ENCODE measurements at regions not wholly inside any gene's neighbourhood (a gene's known extent, or its start where the extent isn't known, plus 50 kb on each side); places are given as distances from the start of the nearest gene placed in this dataset.
"Not testable (repeated sequence)": the region's sequence is repeated elsewhere in the genome, so short reads cannot be mapped to it uniquely, and the experiment has no call there.

- DNase-seq (ENCODE audit: low read depth, low spot score), result no peak
These were observed 178.9 kb upstream of the MGAT4C start for GRCh38 chr12:86435053-86435452.

GRCh38 chr12:86429824-86430223 lies 173.6 kb upstream of the MGAT4C start:
- no peak for DNase-seq (ENCODE audit: low read depth, low spot score)

GRCh38 chr12:86421333-86421732 lies 165.1 kb upstream of the MGAT4C start:
- DNase-seq (ENCODE audit: low read depth, low spot score), result no peak

- DNase-seq (ENCODE audit: low read depth, low spot score), result no peak
These were observed 158.0 kb upstream of the MGAT4C start for GRCh38 chr12:86414201-86414600.

- no peak for DNase-seq (ENCODE audit: low read depth, low spot score)
These were observed 155.5 kb upstream of the MGAT4C start for GRCh38 chr12:86411710-86412109.

- no peak for DNase-seq (ENCODE audit: low read depth, low spot score)
These were observed 151.5 kb upstream of the MGAT4C start for GRCh38 chr12:86407620-86408208.

- peak; percentile 6 for DNase-seq (ENCODE audit: low read depth, low spot score)
These were observed 133.8 kb upstream of the MGAT4C start for GRCh38 chr12:86389949-86390348.

GRCh38 chr12:86387591-86388145 lies 131.5 kb upstream of the MGAT4C start:
- no peak for DNase-seq (ENCODE audit: low read depth, low spot score)

GRCh38 chr12:86383759-86384158 lies 127.6 kb upstream of the MGAT4C start:
- DNase-seq (ENCODE audit: low read depth, low spot score), result not testable (repeated sequence)

- DNase-seq (ENCODE audit: low read depth, low spot score), result no peak
These were observed 123.1 kb upstream of the MGAT4C start for GRCh38 chr12:86379337-86379736.

GRCh38 chr12:86376052-86376451 lies 119.9 kb upstream of the MGAT4C start:
- no peak for DNase-seq (ENCODE audit: low read depth, low spot score)

GRCh38 chr12:86373813-86374212 lies 117.6 kb upstream of the MGAT4C start:
- DNase-seq (ENCODE audit: low read depth, low spot score), result no peak

GRCh38 chr12:86367137-86367536 lies 110.9 kb upstream of the MGAT4C start:
- no peak for DNase-seq (ENCODE audit: low read depth, low spot score)

- no peak for DNase-seq (ENCODE audit: low read depth, low spot score)
These were observed 93.0 kb upstream of the MGAT4C start for GRCh38 chr12:86349196-86349595.

GRCh38 chr12:86333955-86334522 lies 77.8 kb upstream of the MGAT4C start:
- DNase-seq (ENCODE audit: low read depth, low spot score), result no peak

GRCh38 chr12:86331457-86331856 lies 75.3 kb upstream of the MGAT4C start:
- no peak for DNase-seq (ENCODE audit: low read depth, low spot score)

GRCh38 chr12:86331012-86331411 lies 74.8 kb upstream of the MGAT4C start:
- no peak for DNase-seq (ENCODE audit: low read depth, low spot score)

GRCh38 chr12:86312232-86312631 lies 56.0 kb upstream of the MGAT4C start:
- no peak for DNase-seq (ENCODE audit: low read depth, low spot score)

Measured in smooth muscle cell of the brain vasculature (primary cell).